ENCODE measurements at regions not wholly inside any gene's neighbourhood (a gene's known extent, or its start where the extent isn't known, plus 50 kb on each side); places are given as distances from the start of the nearest gene placed in this dataset.
"Not testable (repeated sequence)": the region's sequence is repeated elsewhere in the genome, so short reads cannot be mapped to it uniquely, and the experiment has no call there.

DNA sequence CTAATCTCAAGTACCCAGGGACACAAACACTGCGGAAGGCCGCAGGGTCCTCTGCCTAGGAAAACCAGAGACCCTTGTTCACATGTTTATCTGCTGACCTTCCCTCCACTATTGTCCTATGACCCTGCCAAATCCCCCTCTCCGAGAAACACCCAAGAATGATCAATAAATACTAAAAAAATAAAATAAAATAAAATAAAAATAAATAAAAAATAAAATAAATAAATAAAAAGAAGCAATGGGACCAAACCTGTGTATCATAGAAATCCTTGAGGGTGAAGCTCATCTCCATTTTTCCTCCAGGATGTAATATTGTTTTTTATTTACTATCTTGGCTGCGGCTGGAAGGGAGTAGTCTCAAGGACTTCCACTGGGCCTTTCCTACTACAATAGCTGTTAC is 82.0 kb upstream of the CMKLR1 start:
- not testable (repeated sequence) for TF ChIP-seq USF1 (CRISPR knock-in tag; IDR thresholded peaks at IDR 0.05); FOXP1 (CRISPR knock-in tag; IDR thresholded peaks at IDR 0.05; ENCODE audit: borderline replicate concordance); NR3C1 (CRISPR knock-in tag; conservative IDR thresholded peaks at IDR 0.05; ENCODE audit: low read depth); NFYB (CRISPR knock-in tag; conservative IDR thresholded peaks at IDR 0.05; ENCODE audit: low read depth); NR2C2 (CRISPR knock-in tag; IDR thresholded peaks at IDR 0.05); FOXJ3 (CRISPR knock-in tag; IDR thresholded peaks at IDR 0.05; ENCODE audit: borderline replicate concordance); GRHL2 (CRISPR knock-in tag; IDR thresholded peaks at IDR 0.05; ENCODE audit: insufficient replicate concordance, severe bottlenecking); SP1 (CRISPR knock-in tag; conservative IDR thresholded peaks at IDR 0.05); ESRRA (CRISPR knock-in tag; IDR thresholded peaks at IDR 0.05; ENCODE audit: borderline replicate concordance)
- TF ChIP-seq, protein P1, sequence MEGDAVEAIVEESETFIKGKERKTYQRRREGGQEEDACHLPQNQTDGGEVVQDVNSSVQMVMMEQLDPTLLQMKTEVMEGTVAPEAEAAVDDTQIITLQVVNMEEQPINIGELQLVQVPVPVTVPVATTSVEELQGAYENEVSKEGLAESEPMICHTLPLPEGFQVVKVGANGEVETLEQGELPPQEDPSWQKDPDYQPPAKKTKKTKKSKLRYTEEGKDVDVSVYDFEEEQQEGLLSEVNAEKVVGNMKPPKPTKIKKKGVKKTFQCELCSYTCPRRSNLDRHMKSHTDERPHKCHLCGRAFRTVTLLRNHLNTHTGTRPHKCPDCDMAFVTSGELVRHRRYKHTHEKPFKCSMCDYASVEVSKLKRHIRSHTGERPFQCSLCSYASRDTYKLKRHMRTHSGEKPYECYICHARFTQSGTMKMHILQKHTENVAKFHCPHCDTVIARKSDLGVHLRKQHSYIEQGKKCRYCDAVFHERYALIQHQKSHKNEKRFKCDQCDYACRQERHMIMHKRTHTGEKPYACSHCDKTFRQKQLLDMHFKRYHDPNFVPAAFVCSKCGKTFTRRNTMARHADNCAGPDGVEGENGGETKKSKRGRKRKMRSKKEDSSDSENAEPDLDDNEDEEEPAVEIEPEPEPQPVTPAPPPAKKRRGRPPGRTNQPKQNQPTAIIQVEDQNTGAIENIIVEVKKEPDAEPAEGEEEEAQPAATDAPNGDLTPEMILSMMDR (IDR thresholded peaks at IDR 0.05) = not testable (repeated sequence)
- TF ChIP-seq, protein P2, sequence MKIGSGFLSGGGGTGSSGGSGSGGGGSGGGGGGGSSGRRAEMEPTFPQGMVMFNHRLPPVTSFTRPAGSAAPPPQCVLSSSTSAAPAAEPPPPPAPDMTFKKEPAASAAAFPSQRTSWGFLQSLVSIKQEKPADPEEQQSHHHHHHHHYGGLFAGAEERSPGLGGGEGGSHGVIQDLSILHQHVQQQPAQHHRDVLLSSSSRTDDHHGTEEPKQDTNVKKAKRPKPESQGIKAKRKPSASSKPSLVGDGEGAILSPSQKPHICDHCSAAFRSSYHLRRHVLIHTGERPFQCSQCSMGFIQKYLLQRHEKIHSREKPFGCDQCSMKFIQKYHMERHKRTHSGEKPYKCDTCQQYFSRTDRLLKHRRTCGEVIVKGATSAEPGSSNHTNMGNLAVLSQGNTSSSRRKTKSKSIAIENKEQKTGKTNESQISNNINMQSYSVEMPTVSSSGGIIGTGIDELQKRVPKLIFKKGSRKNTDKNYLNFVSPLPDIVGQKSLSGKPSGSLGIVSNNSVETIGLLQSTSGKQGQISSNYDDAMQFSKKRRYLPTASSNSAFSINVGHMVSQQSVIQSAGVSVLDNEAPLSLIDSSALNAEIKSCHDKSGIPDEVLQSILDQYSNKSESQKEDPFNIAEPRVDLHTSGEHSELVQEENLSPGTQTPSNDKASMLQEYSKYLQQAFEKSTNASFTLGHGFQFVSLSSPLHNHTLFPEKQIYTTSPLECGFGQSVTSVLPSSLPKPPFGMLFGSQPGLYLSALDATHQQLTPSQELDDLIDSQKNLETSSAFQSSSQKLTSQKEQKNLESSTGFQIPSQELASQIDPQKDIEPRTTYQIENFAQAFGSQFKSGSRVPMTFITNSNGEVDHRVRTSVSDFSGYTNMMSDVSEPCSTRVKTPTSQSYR (CRISPR knock-in tag; IDR thresholded peaks at IDR 0.05) = not testable (repeated sequence)
- TF ChIP-seq, protein P3, sequence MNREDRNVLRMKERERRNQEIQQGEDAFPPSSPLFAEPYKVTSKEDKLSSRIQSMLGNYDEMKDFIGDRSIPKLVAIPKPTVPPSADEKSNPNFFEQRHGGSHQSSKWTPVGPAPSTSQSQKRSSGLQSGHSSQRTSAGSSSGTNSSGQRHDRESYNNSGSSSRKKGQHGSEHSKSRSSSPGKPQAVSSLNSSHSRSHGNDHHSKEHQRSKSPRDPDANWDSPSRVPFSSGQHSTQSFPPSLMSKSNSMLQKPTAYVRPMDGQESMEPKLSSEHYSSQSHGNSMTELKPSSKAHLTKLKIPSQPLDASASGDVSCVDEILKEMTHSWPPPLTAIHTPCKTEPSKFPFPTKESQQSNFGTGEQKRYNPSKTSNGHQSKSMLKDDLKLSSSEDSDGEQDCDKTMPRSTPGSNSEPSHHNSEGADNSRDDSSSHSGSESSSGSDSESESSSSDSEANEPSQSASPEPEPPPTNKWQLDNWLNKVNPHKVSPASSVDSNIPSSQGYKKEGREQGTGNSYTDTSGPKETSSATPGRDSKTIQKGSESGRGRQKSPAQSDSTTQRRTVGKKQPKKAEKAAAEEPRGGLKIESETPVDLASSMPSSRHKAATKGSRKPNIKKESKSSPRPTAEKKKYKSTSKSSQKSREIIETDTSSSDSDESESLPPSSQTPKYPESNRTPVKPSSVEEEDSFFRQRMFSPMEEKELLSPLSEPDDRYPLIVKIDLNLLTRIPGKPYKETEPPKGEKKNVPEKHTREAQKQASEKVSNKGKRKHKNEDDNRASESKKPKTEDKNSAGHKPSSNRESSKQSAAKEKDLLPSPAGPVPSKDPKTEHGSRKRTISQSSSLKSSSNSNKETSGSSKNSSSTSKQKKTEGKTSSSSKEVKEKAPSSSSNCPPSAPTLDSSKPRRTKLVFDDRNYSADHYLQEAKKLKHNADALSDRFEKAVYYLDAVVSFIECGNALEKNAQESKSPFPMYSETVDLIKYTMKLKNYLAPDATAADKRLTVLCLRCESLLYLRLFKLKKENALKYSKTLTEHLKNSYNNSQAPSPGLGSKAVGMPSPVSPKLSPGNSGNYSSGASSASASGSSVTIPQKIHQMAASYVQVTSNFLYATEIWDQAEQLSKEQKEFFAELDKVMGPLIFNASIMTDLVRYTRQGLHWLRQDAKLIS (CRISPR knock-in tag; IDR thresholded peaks at IDR 0.05; ENCODE audit: borderline replicate concordance) = not testable (repeated sequence)
- TF ChIP-seq, protein P4, sequence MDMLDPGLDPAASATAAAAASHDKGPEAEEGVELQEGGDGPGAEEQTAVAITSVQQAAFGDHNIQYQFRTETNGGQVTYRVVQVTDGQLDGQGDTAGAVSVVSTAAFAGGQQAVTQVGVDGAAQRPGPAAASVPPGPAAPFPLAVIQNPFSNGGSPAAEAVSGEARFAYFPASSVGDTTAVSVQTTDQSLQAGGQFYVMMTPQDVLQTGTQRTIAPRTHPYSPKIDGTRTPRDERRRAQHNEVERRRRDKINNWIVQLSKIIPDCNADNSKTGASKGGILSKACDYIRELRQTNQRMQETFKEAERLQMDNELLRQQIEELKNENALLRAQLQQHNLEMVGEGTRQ (CRISPR knock-in tag; IDR thresholded peaks at IDR 0.05) = not testable (repeated sequence)
- TF ChIP-seq, protein P5, sequence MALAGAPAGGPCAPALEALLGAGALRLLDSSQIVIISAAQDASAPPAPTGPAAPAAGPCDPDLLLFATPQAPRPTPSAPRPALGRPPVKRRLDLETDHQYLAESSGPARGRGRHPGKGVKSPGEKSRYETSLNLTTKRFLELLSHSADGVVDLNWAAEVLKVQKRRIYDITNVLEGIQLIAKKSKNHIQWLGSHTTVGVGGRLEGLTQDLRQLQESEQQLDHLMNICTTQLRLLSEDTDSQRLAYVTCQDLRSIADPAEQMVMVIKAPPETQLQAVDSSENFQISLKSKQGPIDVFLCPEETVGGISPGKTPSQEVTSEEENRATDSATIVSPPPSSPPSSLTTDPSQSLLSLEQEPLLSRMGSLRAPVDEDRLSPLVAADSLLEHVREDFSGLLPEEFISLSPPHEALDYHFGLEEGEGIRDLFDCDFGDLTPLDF (CRISPR knock-in tag; IDR thresholded peaks at IDR 0.05) = not testable (repeated sequence)
